Sigmoid colon (tissue), 4 donors: ENCODE measurements at regions not wholly inside any gene's neighbourhood (a gene's known extent, or its start where the extent isn't known, plus 50 kb on each side); places are given as distances from the start of the nearest gene placed in this dataset.

Source experiments
- POLR2AphosphoS5 ChIP-seq, 4 donors: sonication (generic); formaldehyde crosslinking; IDR thresholded peaks; one replicate each; pipeline ENCODE4 v1.6.1; 2017; ENCODE audit warnings: antibody characterized with exemption in 4 of 4
- TF ChIP-seq, protein P1 (sequence below), 4 experiments: fragments of 450-650 bp in 3 of 4; fragments of 200-600 bp in 1 of 4; IDR thresholded peaks; one replicate each; pipeline ENCODE4 v1.5.1; 2016 to 2019; ENCODE audit warnings: antibody characterized with exemption in 4 of 4, mild to moderate bottlenecking in 3 of 4, moderate library complexity in 2 of 4

DNA sequence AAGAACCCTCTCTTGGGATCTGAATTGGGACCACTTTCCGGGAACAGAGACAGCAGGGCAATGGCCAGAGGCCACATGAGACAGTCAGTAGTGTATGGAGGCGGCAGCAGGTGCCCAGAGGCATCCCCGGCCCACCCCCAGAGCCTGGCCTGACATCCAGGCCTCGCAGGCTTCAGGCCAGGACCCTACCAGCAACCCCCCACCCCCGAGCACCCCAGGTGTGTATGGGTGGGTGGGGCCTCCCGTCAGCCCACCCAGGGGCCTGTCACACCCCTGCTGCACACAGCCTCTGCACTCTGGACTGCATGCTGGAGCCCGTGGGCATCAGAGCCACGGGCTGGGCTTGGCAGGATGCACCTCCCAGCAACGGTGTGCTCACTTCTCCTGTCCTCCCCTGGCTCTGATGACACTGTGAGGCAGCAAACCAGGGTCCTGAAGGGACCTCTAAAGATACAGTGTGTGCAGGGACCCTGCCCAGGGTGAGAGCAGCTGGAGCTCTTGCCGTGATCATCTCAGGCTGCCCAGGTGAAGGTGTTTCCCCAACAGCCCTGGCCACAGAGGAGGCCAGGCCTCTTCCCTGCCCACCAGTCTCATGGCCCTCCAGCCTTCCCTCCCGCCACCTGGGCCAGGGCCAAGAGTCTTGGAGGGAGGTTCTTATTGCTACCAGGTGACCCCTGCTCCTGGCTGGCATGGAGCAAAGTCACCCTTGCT is 88.8 kb upstream of the SEPTIN5 start:
- TF ChIP-seq, protein P1, sequence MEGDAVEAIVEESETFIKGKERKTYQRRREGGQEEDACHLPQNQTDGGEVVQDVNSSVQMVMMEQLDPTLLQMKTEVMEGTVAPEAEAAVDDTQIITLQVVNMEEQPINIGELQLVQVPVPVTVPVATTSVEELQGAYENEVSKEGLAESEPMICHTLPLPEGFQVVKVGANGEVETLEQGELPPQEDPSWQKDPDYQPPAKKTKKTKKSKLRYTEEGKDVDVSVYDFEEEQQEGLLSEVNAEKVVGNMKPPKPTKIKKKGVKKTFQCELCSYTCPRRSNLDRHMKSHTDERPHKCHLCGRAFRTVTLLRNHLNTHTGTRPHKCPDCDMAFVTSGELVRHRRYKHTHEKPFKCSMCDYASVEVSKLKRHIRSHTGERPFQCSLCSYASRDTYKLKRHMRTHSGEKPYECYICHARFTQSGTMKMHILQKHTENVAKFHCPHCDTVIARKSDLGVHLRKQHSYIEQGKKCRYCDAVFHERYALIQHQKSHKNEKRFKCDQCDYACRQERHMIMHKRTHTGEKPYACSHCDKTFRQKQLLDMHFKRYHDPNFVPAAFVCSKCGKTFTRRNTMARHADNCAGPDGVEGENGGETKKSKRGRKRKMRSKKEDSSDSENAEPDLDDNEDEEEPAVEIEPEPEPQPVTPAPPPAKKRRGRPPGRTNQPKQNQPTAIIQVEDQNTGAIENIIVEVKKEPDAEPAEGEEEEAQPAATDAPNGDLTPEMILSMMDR (IDR thresholded peaks at IDR 0.05): no peak
- TF ChIP-seq POLR2AphosphoS5 (IDR thresholded peaks at IDR 0.05): no peak
